ENCODE measurements at regions not wholly inside any gene's neighbourhood (a gene's known extent, or its start where the extent isn't known, plus 50 kb on each side); places are given as distances from the start of the nearest gene placed in this dataset.

GRCh38 chr2:234676109-234676782 is 179.4 kb upstream of the ARL4C start:
- Mint-ChIP-seq H3K4me1 (no peaks in the 10 kb centered on the region), H3K4me3 (no peak overlapping the region), H3K9me3 (no peaks in the 10 kb centered on the region), H3K27me3 (peaks cover 14% of the 10 kb centered on the region), H3K27ac (no peak overlapping the region), H3K36me3 (no peaks in the 10 kb centered on the region)
- ATAC-seq (ENCODE audit: low read depth) (no peak), DNase-seq (no peak)
- POLR2A ChIA-PET: no interaction called here

- Mint-ChIP-seq H3K4me3 (no peak overlapping the region), H3K9me3 (no peaks in the 10 kb centered on the region), H3K4me1 (no peaks in the 10 kb centered on the region), H3K27ac (no peak overlapping the region), H3K36me3 (no peaks in the 10 kb centered on the region), H3K27me3 (peaks cover 14% of the 10 kb centered on the region)
- no peak for DNase-seq
- no peak for ATAC-seq (ENCODE audit: low read depth)
- POLR2A ChIA-PET: no interaction called here
These were observed 177.9 kb upstream of the ARL4C start for GRCh38 chr2:234674781-234675201.

DNA sequence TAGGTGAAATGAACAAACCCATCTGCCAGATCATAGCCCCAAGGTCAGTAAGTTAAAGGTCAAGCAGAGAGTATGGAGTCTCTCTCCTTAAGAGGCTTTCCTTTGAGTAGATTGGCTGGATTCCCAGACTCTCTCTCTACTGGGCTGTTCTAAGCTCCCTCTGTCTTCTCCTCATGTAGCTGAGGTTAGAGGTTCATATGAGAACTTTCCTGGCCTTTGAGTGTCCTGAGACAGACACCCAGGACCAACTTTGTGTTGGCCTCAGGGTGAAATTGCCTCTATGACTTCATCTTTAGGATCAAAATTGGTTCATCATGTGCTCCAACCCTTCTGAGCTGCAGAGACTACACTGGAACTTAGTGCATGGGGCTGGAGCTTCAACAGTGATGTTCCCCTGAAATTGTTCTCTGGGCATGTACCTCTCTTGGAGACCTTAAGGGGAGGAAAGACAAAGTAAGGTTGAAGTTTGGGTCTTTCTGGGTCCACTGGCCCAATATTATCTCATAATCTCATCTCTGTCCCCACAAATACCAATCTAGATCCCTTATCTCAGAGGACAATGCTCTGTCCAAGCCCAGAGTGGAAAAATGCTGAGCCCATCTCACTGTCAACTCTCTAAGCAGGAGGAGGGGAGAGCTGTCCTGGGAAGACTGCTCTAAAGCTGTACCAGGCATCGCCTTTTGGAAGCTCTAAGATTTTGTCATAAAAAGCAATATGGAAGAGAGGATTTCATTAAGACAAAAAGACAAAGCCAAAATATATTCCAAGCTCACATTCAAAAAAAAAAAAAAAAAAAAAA is 177.3 kb upstream of the ARL4C start:
- Mint-ChIP-seq H3K27ac (no peak overlapping the region), H3K27me3 (peaks cover 14% of the 10 kb centered on the region), H3K36me3 (no peaks in the 10 kb centered on the region), H3K4me3 (no peak overlapping the region), H3K9me3 (no peaks in the 10 kb centered on the region), H3K4me1 (no peaks in the 10 kb centered on the region)
- POLR2A ChIA-PET: no interaction called here
- no peak for DNase-seq
- no peak for ATAC-seq (ENCODE audit: low read depth)

DNA sequence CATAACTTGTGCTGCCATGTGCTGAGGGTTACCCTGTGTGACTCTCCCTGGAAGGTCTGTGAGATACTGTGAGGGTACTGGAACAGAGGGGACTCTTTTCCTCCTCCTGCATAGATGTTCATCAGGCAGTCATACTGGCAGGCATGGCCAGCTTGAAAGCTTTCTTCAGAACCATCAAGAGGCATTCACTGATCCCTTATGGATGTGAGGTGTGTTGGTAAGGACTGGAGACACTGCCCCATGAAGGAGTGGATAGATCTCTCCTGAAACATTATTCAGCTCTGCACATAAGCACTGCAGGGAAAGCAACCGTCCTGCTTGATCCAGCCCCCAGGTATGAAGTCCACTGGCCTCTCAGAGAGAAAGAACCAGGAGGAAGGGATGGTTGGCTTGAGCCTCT is 176.6 kb upstream of the ARL4C start:
- POLR2A ChIA-PET: interaction anchor here (0.6 kb wide), 1 partner anchor 36 kb away, joined by 3 read pairs; no protein-coding TSS in a partner anchor
- Mint-ChIP-seq H3K4me3 (no peak overlapping the region), H3K9me3 (no peaks in the 10 kb centered on the region), H3K4me1 (no peaks in the 10 kb centered on the region), H3K27ac (no peak overlapping the region), H3K36me3 (no peaks in the 10 kb centered on the region), H3K27me3 (peaks cover 11% of the 10 kb centered on the region)
- DNase-seq: no peak
- no peak for ATAC-seq (ENCODE audit: low read depth)

- ATAC-seq (ENCODE audit: low read depth) (no peak), DNase-seq (no peak)
- H3K27ac Mint-ChIP-seq: no peak overlapping the region
- no peaks in the 10 kb centered on the region for H3K4me1 Mint-ChIP-seq
- H3K27me3 Mint-ChIP-seq: peaks cover 11% of the 10 kb centered on the region
- H3K36me3 Mint-ChIP-seq: no peaks in the 10 kb centered on the region
- POLR2A ChIA-PET: no interaction called here
- no peak overlapping the region for H3K4me3 Mint-ChIP-seq
- H3K9me3 Mint-ChIP-seq: no peaks in the 10 kb centered on the region
These were observed 175.7 kb upstream of the ARL4C start for GRCh38 chr2:234672498-234673150.

DNA sequence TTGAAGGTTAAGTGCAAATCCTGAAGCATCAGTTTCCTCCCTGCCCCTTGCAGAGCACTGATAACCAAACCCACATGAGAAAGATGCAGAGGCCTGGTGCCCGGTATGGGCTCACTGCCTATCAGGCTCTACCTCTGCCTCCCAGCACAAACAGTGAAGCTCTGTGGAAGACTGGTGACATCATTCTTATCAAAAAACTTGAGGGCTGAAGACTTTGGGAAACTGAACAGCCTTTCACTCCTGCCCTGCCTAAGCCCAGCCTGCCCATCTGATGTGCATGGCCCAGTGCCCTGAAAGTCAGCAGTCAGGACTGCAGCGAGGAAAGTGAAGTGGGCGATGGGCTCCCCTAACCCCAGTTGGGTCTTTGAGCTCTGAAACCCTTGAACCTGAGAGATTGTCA is 174.8 kb upstream of the ARL4C start:
- ATAC-seq (ENCODE audit: low read depth): no peak

DNA sequence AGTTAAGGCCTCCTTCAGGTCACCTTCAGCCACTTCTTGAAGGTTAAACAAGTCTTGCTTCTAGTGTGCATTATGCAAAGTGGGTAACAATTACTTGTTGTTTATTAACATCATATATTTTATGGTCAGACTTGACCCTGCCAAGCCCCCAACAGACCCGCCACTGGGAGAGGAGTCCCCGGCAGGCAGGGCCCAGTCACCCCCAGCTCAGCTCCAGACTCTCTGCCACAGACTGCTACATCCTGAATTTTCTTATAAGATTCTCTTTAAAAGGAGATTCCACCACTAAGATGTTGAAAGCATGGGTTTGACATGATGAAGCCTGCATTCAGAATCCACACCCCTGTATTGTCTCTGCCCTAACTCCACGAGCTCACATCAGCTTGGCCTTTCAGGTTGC is 174.3 kb upstream of the ARL4C start:
- no peaks in the 10 kb centered on the region for H3K4me1 Mint-ChIP-seq
- no peak overlapping the region for H3K27ac Mint-ChIP-seq
- POLR2A ChIA-PET: no interaction called here
- H3K27me3 Mint-ChIP-seq: peaks cover 11% of the 10 kb centered on the region
- no peak for ATAC-seq (ENCODE audit: low read depth)
- no peaks in the 10 kb centered on the region for H3K9me3 Mint-ChIP-seq
- no peak for DNase-seq
- H3K4me3 Mint-ChIP-seq: no peak overlapping the region
- H3K36me3 Mint-ChIP-seq: no peaks in the 10 kb centered on the region

More for the DNA sequence above, 174.8 kb upstream of the ARL4C start:
- H3K4me3 Mint-ChIP-seq: no peak overlapping the region
- H3K9me3 Mint-ChIP-seq: no peaks in the 10 kb centered on the region
- H3K27me3 Mint-ChIP-seq: peaks cover 11% of the 10 kb centered on the region
- POLR2A ChIA-PET: no interaction called here
- H3K36me3 Mint-ChIP-seq: no peaks in the 10 kb centered on the region
- no peaks in the 10 kb centered on the region for H3K4me1 Mint-ChIP-seq
- H3K27ac Mint-ChIP-seq: no peak overlapping the region
- no peak for DNase-seq

- Mint-ChIP-seq H3K27me3 (peaks cover 11% of the 10 kb centered on the region), H3K4me1 (no peaks in the 10 kb centered on the region), H3K4me3 (no peak overlapping the region), H3K36me3 (no peaks in the 10 kb centered on the region), H3K9me3 (no peaks in the 10 kb centered on the region), H3K27ac (no peak overlapping the region)
- ATAC-seq (ENCODE audit: low read depth) (no peak), DNase-seq (no peak)
- POLR2A ChIA-PET: no interaction called here
These were observed 173.9 kb upstream of the ARL4C start for GRCh38 chr2:234670806-234671205.

- ATAC-seq (ENCODE audit: low read depth): no peak
- no peaks in the 10 kb centered on the region for H3K9me3 Mint-ChIP-seq
These were observed 173.2 kb upstream of the ARL4C start for GRCh38 chr2:234670052-234670451.

DNA sequence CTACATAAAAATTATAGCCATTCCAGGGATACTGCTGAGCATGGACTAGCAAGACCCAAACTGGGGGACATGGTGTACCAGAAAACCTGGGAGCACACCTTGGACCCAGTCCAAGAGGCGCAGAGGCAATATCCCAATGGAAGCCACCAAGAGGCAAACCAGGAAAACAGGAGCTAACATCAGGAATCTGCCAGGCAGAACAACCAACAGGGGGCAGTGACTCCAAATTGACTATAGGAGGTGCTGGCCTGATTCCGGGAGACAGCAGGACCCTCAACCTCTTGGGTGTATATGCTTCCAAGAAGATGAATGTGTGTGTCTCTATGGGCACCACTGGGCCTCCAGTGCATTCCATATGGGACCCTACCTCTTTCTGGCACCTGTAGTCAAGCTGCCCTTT is 172.7 kb upstream of the ARL4C start:
- Mint-ChIP-seq H3K27me3 (peaks cover 8% of the 10 kb centered on the region), H3K4me1 (no peaks in the 10 kb centered on the region), H3K9me3 (no peaks in the 10 kb centered on the region), H3K36me3 (no peaks in the 10 kb centered on the region), H3K27ac (no peak overlapping the region), H3K4me3 (no peak overlapping the region)
- POLR2A ChIA-PET: no interaction called here
- ATAC-seq (ENCODE audit: low read depth) (no peak), DNase-seq (no peak)

More at GRCh38 chr2:234670052-234670451, 173.2 kb upstream of the ARL4C start:
- H3K4me1 Mint-ChIP-seq: no peaks in the 10 kb centered on the region
- H3K27ac Mint-ChIP-seq: no peak overlapping the region
- H3K4me3 Mint-ChIP-seq: no peak overlapping the region
- POLR2A ChIA-PET: no interaction called here
- no peaks in the 10 kb centered on the region for H3K36me3 Mint-ChIP-seq
- no peak for DNase-seq
- peaks cover 11% of the 10 kb centered on the region for H3K27me3 Mint-ChIP-seq

DNA sequence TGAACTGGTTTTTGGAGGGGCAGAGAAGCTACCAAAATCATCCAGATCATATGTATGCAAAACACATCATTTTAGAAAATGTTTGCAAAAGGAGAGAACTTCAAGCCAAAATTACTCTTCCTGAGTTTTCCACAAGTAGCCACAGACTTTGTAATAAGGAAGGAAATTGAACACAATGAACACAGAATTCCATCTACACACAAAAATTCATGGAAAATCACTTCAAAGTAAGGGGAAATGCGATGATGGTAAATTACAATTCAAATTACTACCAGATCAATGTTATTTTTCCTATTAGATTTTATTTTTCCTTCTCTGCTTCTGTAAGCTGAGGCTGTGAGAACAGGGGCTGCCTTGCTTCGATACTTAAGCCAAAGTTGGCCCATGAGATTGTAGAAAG is 172.1 kb upstream of the ARL4C start:
- Mint-ChIP-seq H3K9me3 (no peaks in the 10 kb centered on the region), H3K4me3 (no peak overlapping the region), H3K4me1 (no peaks in the 10 kb centered on the region), H3K36me3 (no peaks in the 10 kb centered on the region), H3K27ac (no peak overlapping the region), H3K27me3 (peaks cover 3% of the 10 kb centered on the region)
- ATAC-seq (ENCODE audit: low read depth) (no peak), DNase-seq (no peak)
- POLR2A ChIA-PET: no interaction called here

- Mint-ChIP-seq H3K4me3 (no peak overlapping the region), H3K36me3 (no peaks in the 10 kb centered on the region), H3K27me3 (peaks cover 2% of the 10 kb centered on the region), H3K4me1 (no peaks in the 10 kb centered on the region), H3K27ac (no peak overlapping the region), H3K9me3 (peaks cover 1% of the 10 kb centered on the region)
- POLR2A ChIA-PET: no interaction called here
- ATAC-seq (ENCODE audit: low read depth): no peak
- no peak for DNase-seq
These were observed 170.0 kb upstream of the ARL4C start for GRCh38 chr2:234666911-234667310.

DNA sequence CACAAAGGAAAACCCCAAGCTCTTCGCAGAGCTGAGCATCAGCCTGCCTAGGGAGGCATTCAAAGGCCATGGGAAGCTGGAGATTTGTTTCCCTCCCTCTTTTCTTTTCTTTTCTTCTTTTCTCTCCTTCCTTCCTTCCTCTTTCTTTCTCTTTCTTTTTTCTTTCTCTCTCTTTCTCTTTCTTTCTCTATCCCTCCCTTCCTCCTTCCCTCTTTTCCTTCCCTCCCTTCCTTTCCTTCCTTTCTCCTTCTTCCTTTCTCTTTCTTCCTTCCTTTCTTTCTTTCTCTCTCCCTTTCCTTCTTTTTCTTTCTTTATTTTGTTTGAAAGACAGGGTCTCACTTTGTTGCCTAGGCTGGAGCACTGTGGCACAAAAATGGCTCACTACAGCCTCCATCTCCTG is 168.4 kb upstream of the ARL4C start:
- H3K27me3 Mint-ChIP-seq: peaks cover 2% of the 10 kb centered on the region
- ATAC-seq (ENCODE audit: low read depth) (no peak), DNase-seq (no peak)
- POLR2A ChIA-PET: no interaction called here
- peaks cover 1% of the 10 kb centered on the region for H3K9me3 Mint-ChIP-seq
- H3K36me3 Mint-ChIP-seq: no peaks in the 10 kb centered on the region
- no peaks in the 10 kb centered on the region for H3K4me1 Mint-ChIP-seq
- no peak overlapping the region for H3K4me3 Mint-ChIP-seq
- H3K27ac Mint-ChIP-seq: no peak overlapping the region

- DNase-seq (no peak), ATAC-seq (ENCODE audit: low read depth) (no peak)
- no peak overlapping the region for H3K27ac Mint-ChIP-seq
- POLR2A ChIA-PET: no interaction called here
- no peaks in the 10 kb centered on the region for H3K4me1 Mint-ChIP-seq
- peaks cover 12% of the 10 kb centered on the region for H3K27me3 Mint-ChIP-seq
- no peak overlapping the region for H3K4me3 Mint-ChIP-seq
- peaks cover 1% of the 10 kb centered on the region for H3K9me3 Mint-ChIP-seq
- no peaks in the 10 kb centered on the region for H3K36me3 Mint-ChIP-seq
These were observed 165.0 kb upstream of the ARL4C start for GRCh38 chr2:234661849-234662248.
